Endothelial cell of umbilical vein (primary cell): ENCODE measurements at regions not wholly inside any gene's neighbourhood (a gene's known extent, or its start where the extent isn't known, plus 50 kb on each side); places are given as distances from the start of the nearest gene placed in this dataset.

Experiments used
- BruUV-seq: library from RNA; stranded (reverse); fragments of 400-500 nt; replicated peaks from 2 replicates; lab custom pipeline; 2021; lab: Mats Ljungman, UMichigan
- CTCF ChIA-PET: fragments of 300-600, 350-600 bp; sonication (Branson Sonifier 250); formaldehyde crosslinking; loops from one replicate; lab custom pipeline; 2021; ENCODE audit warnings: antibody characterized with exemption, inconsistent platforms; lab: Charles Lee
- POLR2A ChIA-PET: fragments of 300-600, 350-600 bp; sonication (Branson Sonifier 250); formaldehyde crosslinking; loops from one replicate; lab custom pipeline; 2021; ENCODE audit warnings: antibody characterized with exemption, inconsistent platforms; lab: Charles Lee
- DNase-seq: peaks from one replicate; pipeline ENCODE4 v3.0.0-alpha.2; 2011; ENCODE audit warnings: low read depth, low spot score
- FAIRE-seq: peaks from 2 replicates; lab custom pipeline; 2011; peaks lifted over from hg19 to GRCh38; lab: Jason Lieb, UNC
- H2AFZ ChIP-seq: 2 replicates; pipeline ENCODE4 v1.6.0; 2012; ENCODE audit warnings: low read depth, low read length, control low read depth, inconsistent platforms
- H3K27ac ChIP-seq: 2 replicates; pipeline ENCODE4 v1.5.1; 2011; ENCODE audit warnings: low read depth, mild to moderate bottlenecking, control low read depth, low read length, moderate library complexity; ENCODE audit not compliant: insufficient read depth
- H3K27me3 ChIP-seq, 2 experiments: 2 replicates each; pipeline versions ENCODE4 v1.6.0 to v1.6.1; 2011; ENCODE audit warnings: low read length in 2 of 2, mixed read lengths in 1 of 2; ENCODE audit not compliant: control insufficient read depth in 2 of 2, insufficient read depth in 2 of 2
- H3K36me3 ChIP-seq, 2 experiments: 2 replicates in 1 of 2; 3 replicates in 1 of 2; pipeline ENCODE4 v1.5.1; 2011; ENCODE audit warnings: low read length in 2 of 2, mild to moderate bottlenecking in 1 of 2, moderate library complexity in 1 of 2; ENCODE audit not compliant: control insufficient read depth in 2 of 2, insufficient read depth in 2 of 2; ENCODE audit errors: extremely low read depth in 1 of 2
- H3K4me1 ChIP-seq: 3 replicates; pipeline ENCODE4 v1.5.1; 2011; ENCODE audit warnings: mild to moderate bottlenecking, low read length; ENCODE audit not compliant: control insufficient read depth, insufficient read depth; ENCODE audit errors: extremely low read depth
- H3K4me2 ChIP-seq: 2 replicates; pipeline ENCODE4 v1.6.1; 2011; ENCODE audit warnings: low read length, control low read depth, mixed read lengths; ENCODE audit not compliant: insufficient read depth
- H3K4me3 ChIP-seq, 3 experiments: fragments of 200-600 bp in 1 of 3; sonication (generic), shearing (Covaris generic) in 1 of 3; replicated peaks in 1 of 3; 2 replicates each; pipeline ENCODE4 v1.5.1; 2011 to 2016; ENCODE audit warnings: control low read depth in 3 of 3, low read length in 3 of 3, mild to moderate bottlenecking in 2 of 3, inconsistent platforms in 1 of 3, low read depth in 1 of 3, moderate library complexity in 1 of 3; ENCODE audit not compliant: insufficient read depth in 1 of 3
- H3K79me2 ChIP-seq: 2 replicates; pipeline ENCODE4 v1.6.0; 2012; ENCODE audit warnings: low read length, inconsistent platforms; ENCODE audit not compliant: control insufficient read depth, insufficient read depth
- H3K9ac ChIP-seq: replicated peaks from 2 replicates; pipeline ENCODE3; 2011; ENCODE audit warnings: low read length, control low read depth; ENCODE audit not compliant: insufficient read depth; ENCODE audit errors: extremely low read depth
- H3K9me1 ChIP-seq: replicated peaks from 3 replicates; pipeline ENCODE4 v1.6.0; 2011; ENCODE audit warnings: mild to moderate bottlenecking, low read length; ENCODE audit not compliant: control insufficient read depth, insufficient read depth; ENCODE audit errors: extremely low read depth
- H3K9me3 ChIP-seq: replicated peaks from 2 replicates; pipeline ENCODE4 v1.5.1; 2012; ENCODE audit warnings: low read length, inconsistent platforms; ENCODE audit not compliant: control insufficient read depth, insufficient read depth
- H4K20me1 ChIP-seq: replicated peaks from 2 replicates; pipeline ENCODE3; 2011; ENCODE audit warnings: mild to moderate bottlenecking, low read length; ENCODE audit not compliant: control insufficient read depth, insufficient read depth; ENCODE audit errors: extremely low read depth
- CTCF ChIP-seq, 2 donors: IDR thresholded peaks; 1 replicate in 1 of 2; 2 replicates in 1 of 2; pipeline ENCODE4 v1.5.1; 2011; ENCODE audit warnings: low read length in 2 of 2, mild to moderate bottlenecking in 2 of 2, moderate library complexity in 2 of 2, control low read depth in 1 of 2, inconsistent platforms in 1 of 2, low read depth in 1 of 2; ENCODE audit not compliant: insufficient read depth in 1 of 2; ENCODE audit errors: extremely low read depth in 1 of 2
- EZH2 ChIP-seq: IDR thresholded peaks from 2 replicates; pipeline ENCODE4 v1.6.1; 2012; ENCODE audit warnings: borderline replicate concordance, low read depth, mild to moderate bottlenecking, moderate library complexity, low read length, inconsistent platforms; ENCODE audit not compliant: severe bottlenecking
- FOS ChIP-seq: IDR thresholded peaks from 2 replicates; pipeline ENCODE4 v1.6.1; 2011; ENCODE audit warnings: mild to moderate bottlenecking, low read length, moderate library complexity, borderline replicate concordance; ENCODE audit not compliant: insufficient read depth
- GATA2 ChIP-seq: IDR thresholded peaks from 2 replicates; pipeline ENCODE4 v1.7.0; 2011; ENCODE audit warnings: low read depth, mild to moderate bottlenecking, moderate library complexity, mixed read lengths, low read length; ENCODE audit not compliant: insufficient read length, insufficient read depth
- JUN ChIP-seq: IDR thresholded peaks from 2 replicates; pipeline ENCODE4 v1.6.1; 2011; ENCODE audit warnings: borderline replicate concordance, low read depth; ENCODE audit not compliant: insufficient read length, insufficient read depth
- MAX ChIP-seq: IDR thresholded peaks from 2 replicates; pipeline ENCODE4 v1.6.1; 2011; ENCODE audit not compliant: insufficient read depth, insufficient read length
- MYC ChIP-seq: IDR thresholded peaks from one replicate; pipeline ENCODE4 v1.6.1; 2011; ENCODE audit warnings: mild to moderate bottlenecking, low read depth, low read length
- POLR2A ChIP-seq: IDR thresholded peaks from 2 replicates; pipeline ENCODE4 v1.6.1; 2012; ENCODE audit warnings: low read depth, mild to moderate bottlenecking, control low read depth, low read length
- POLR2AphosphoS5 ChIP-seq: IDR thresholded peaks from 2 replicates; pipeline ENCODE4 v1.6.1; 2012; ENCODE audit warnings: low read depth, mild to moderate bottlenecking, control low read depth, low read length, moderate library complexity; ENCODE audit not compliant: insufficient read depth
- dilution Hi-C: fragments of 300-500 bp; cut with MboI; formaldehyde crosslinking; loops from one replicate; pipeline ENCODE4 v1.15.0; 2019; ENCODE audit warnings: low sequenced_read_pairs; ENCODE audit not compliant: extremely low pct_ligation_motif_present
- intact Hi-C: fragments of 100-400 bp; cut with micrococcal nuclease; formaldehyde crosslinking; loops from one replicate; pipeline ENCODE4 v1.10.0; 2022

- dilution Hi-C loops (no loop called here), intact Hi-C loops (no loop called here)
- POLR2A ChIA-PET: no interaction called here
- H3K9ac ChIP-seq: no peak overlapping the region
- H3K4me3 ChIP-seq: no peak overlapping the region
- H4K20me1 ChIP-seq: no peaks in the 10 kb centered on the region
- H3K27ac ChIP-seq: no peak overlapping the region
- CTCF ChIA-PET: no interaction called here
- H3K27me3 ChIP-seq: no peaks in the 10 kb centered on the region
- no peak overlapping the region for H3K4me2 ChIP-seq
- H3K4me1 ChIP-seq: no peaks in the 10 kb centered on the region
- FAIRE-seq (no peak), DNase-seq (no peak)
- no peaks in the 10 kb centered on the region for H3K79me2 ChIP-seq
- BruUV-seq: no TSS peak
- H2AFZ ChIP-seq: no peak overlapping the region
- TF ChIP-seq EZH2: no peak
- no peak for TF ChIP-seq GATA2
- TF ChIP-seq CTCF (IDR thresholded peaks at IDR 0.05; ENCODE audit: extremely low read depth in 1 of 2, insufficient read depth in 1 of 2, low read depth in 1 of 2, low read length in 2 of 2): no peak
- TF ChIP-seq POLR2A: no peak
- TF ChIP-seq FOS: no peak
- TF ChIP-seq POLR2AphosphoS5: no peak
- no peak for TF ChIP-seq MYC
- no peak for TF ChIP-seq MAX
- TF ChIP-seq JUN: no peak
- H3K9me3 ChIP-seq: no peaks in the 10 kb centered on the region
- no peaks in the 10 kb centered on the region for H3K9me1 ChIP-seq
- H3K36me3 ChIP-seq: no peaks in the 10 kb centered on the region
These were observed 377.2 kb downstream of the EN1 start for GRCh38 chr2:118470297-118470696.
